ENCODE measurements at regions not wholly inside any gene's neighbourhood (a gene's known extent, or its start where the extent isn't known, plus 50 kb on each side); places are given as distances from the start of the nearest gene placed in this dataset.

GRCh38 chr7:91520645-91521044 lies 256.4 kb downstream of the FZD1 start:
- no peaks in the 10 kb centered on the region for H3K4me1 ChIP-seq
- TF ChIP-seq POLR2AphosphoS5 (IDR thresholded peaks at IDR 0.05) (no peak), POLR2A (IDR thresholded peaks at IDR 0.05) (no peak), EP300 (IDR thresholded peaks at IDR 0.05) (no peak)
- TF ChIP-seq, protein P1, sequence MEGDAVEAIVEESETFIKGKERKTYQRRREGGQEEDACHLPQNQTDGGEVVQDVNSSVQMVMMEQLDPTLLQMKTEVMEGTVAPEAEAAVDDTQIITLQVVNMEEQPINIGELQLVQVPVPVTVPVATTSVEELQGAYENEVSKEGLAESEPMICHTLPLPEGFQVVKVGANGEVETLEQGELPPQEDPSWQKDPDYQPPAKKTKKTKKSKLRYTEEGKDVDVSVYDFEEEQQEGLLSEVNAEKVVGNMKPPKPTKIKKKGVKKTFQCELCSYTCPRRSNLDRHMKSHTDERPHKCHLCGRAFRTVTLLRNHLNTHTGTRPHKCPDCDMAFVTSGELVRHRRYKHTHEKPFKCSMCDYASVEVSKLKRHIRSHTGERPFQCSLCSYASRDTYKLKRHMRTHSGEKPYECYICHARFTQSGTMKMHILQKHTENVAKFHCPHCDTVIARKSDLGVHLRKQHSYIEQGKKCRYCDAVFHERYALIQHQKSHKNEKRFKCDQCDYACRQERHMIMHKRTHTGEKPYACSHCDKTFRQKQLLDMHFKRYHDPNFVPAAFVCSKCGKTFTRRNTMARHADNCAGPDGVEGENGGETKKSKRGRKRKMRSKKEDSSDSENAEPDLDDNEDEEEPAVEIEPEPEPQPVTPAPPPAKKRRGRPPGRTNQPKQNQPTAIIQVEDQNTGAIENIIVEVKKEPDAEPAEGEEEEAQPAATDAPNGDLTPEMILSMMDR (IDR thresholded peaks at IDR 0.05) = no peak
- no peak overlapping the region for H3K4me3 ChIP-seq
- no peaks in the 10 kb centered on the region for H3K9me3 ChIP-seq
- H3K27ac ChIP-seq = no peak overlapping the region
- H3K36me3 ChIP-seq = no peaks in the 10 kb centered on the region
- DNase-seq = no peak
- H3K27me3 ChIP-seq = no peaks in the 10 kb centered on the region
- 44 to 51% methylated on average over 1 of the region's 1 CpG for WGBS, 2 donors
- intact Hi-C loops (cut with DNase I) = no loop called here

DNA sequence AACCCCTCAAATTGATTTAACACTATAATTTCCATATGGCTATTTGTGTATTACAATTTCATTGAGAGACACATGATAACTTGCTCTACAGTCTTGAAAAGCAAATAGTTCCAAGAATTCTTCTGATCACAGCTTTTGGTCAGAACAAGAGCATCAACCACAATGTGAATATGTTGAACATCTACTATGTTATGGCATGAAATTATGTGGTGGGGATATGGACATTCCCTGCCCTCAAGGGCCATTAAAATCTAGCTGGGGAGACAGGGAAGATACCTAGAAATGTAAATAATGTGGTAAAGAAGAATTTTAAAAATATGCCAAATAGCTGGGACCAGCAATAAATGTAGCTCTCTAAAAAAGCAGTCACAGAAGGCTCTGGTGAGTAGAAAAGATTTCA lies 262.2 kb downstream of the FZD1 start:
- Histone ChIP-seq H3K9me3 (no peaks in the 10 kb centered on the region), H3K27me3 (no peaks in the 10 kb centered on the region), H3K36me3 (no peaks in the 10 kb centered on the region), H3K27ac (no peak overlapping the region), H3K4me1 (no peaks in the 10 kb centered on the region), H3K4me3 (no peak overlapping the region)
- no peak for DNase-seq
- intact Hi-C loops (cut with DNase I) = no loop called here
- TF ChIP-seq POLR2A (IDR thresholded peaks at IDR 0.05) (no peak), EP300 (IDR thresholded peaks at IDR 0.05) (no peak), POLR2AphosphoS5 (IDR thresholded peaks at IDR 0.05) (no peak)
- TF ChIP-seq, protein P1 (IDR thresholded peaks at IDR 0.05) = no peak

DNA sequence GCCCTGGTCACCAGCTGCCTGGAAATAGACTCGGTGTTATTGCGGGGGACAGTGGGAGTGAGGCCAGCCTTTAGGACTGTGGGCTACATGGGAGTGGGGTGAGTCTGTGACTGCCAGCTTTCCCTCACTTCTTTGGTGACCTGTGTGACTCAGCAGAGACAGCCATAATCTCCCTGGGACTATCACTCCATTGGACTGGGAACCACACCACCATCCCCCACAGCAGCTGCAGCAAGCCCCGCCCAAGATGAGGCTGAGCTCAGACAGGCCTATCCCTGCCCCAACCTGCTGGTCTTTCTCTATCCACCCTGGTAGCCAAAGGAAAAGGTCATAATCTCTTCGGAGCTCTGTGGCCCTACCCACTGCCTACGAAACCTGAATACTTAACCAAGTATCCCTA lies 263.2 kb downstream of the FZD1 start:
- no peaks in the 10 kb centered on the region for H3K36me3 ChIP-seq
- peaks cover 0 to 7% (median 1%) of the 10 kb centered on the region in 4 donors for H3K9me3 ChIP-seq
- no peak for DNase-seq
- 91 to 93% methylated on average over 5 of the region's 5 CpGs for WGBS, 2 donors
- H3K4me3 ChIP-seq = no peak overlapping the region
- H3K27ac ChIP-seq = no peak overlapping the region
- intact Hi-C loops (cut with DNase I) = no loop called here
- H3K27me3 ChIP-seq = no peaks in the 10 kb centered on the region
- TF ChIP-seq POLR2A (IDR thresholded peaks at IDR 0.05) (no peak), EP300 (IDR thresholded peaks at IDR 0.05) (no peak), POLR2AphosphoS5 (IDR thresholded peaks at IDR 0.05) (no peak)
- TF ChIP-seq, protein P1 (IDR thresholded peaks at IDR 0.05) = no peak
- no peaks in the 10 kb centered on the region for H3K4me1 ChIP-seq

GRCh38 chr7:91533996-91534395 lies 269.8 kb downstream of the FZD1 start:
- intact Hi-C loops (cut with DNase I) = no loop called here
- Histone ChIP-seq H3K4me3 (no peak overlapping the region), H3K9me3 (peaks cover 0 to 7% (median 1%) of the 10 kb centered on the region in 4 donors), H3K27ac (no peak overlapping the region), H3K4me1 (no peaks in the 10 kb centered on the region), H3K27me3 (no peaks in the 10 kb centered on the region), H3K36me3 (no peaks in the 10 kb centered on the region)
- WGBS, 2 donors = 38 to 70% methylated on average over 1 of the region's 1 CpG
- TF ChIP-seq, protein P1 (IDR thresholded peaks at IDR 0.05) = no peak
- no peak for TF ChIP-seq EP300 (IDR thresholded peaks at IDR 0.05)
- TF ChIP-seq POLR2AphosphoS5 (IDR thresholded peaks at IDR 0.05) = no peak
- no peak for DNase-seq
